ENCODE measurements at regions not wholly inside any gene's neighbourhood (a gene's known extent, or its start where the extent isn't known, plus 50 kb on each side); places are given as distances from the start of the nearest gene placed in this dataset.

GRCh38 chr2:103734911-103735310, 973.1 kb downstream of the TMEM182 start:
- no peak for DNase-seq

- DNase-seq, result no peak
Observed at GRCh38 chr2:103738108-103738507, 976.3 kb downstream of the TMEM182 start.

- no peak for DNase-seq
Observed at GRCh38 chr2:103738606-103739005, 976.8 kb downstream of the TMEM182 start.

GRCh38 chr2:103739186-103739585, 977.4 kb downstream of the TMEM182 start:
- DNase-seq, result no peak

GRCh38 chr2:103739921-103740320, 978.1 kb downstream of the TMEM182 start:
- DNase-seq, result no peak

GRCh38 chr2:103740631-103741030, 978.8 kb downstream of the TMEM182 start:
- no peak for DNase-seq

GRCh38 chr2:103743195-103743594, 981.4 kb downstream of the TMEM182 start:
- DNase-seq, result no peak

GRCh38 chr2:103754530-103754929, 992.7 kb downstream of the TMEM182 start:
- DNase-seq, result no peak

GRCh38 chr2:103773884-103774283, 1012.1 kb downstream of the TMEM182 start:
- no peak for DNase-seq

GRCh38 chr2:103780088-103780702, 1018.4 kb downstream of the TMEM182 start:
- no peak for DNase-seq

GRCh38 chr2:103781313-103781712, 1019.5 kb downstream of the TMEM182 start:
- DNase-seq, result no peak

- peak in 10 of 58 donors; percentile 0 to 15 (median 4) for DNase-seq
Observed at GRCh38 chr2:103784261-103784660, 1022.4 kb downstream of the TMEM182 start.

- DNase-seq, result no peak
Observed at GRCh38 chr2:103785432-103785831, 1023.6 kb downstream of the TMEM182 start.

- no peak for DNase-seq
Observed at GRCh38 chr2:103785956-103786355, 1024.1 kb downstream of the TMEM182 start.

GRCh38 chr2:103788389-103788788, 1026.6 kb downstream of the TMEM182 start:
- peak in 13 of 58 donors; percentile 1 to 31 (median 12) for DNase-seq

- DNase-seq, result no peak
Observed at GRCh38 chr2:103788951-103789350, 1027.1 kb downstream of the TMEM182 start.

- DNase-seq, result peak in 53 of 58 donors; percentile 5 to 77 (median 44)
Observed at GRCh38 chr2:103789381-103790095, 1027.7 kb downstream of the TMEM182 start.

GRCh38 chr2:103792042-103792441, 1030.2 kb downstream of the TMEM182 start:
- no peak for DNase-seq

GRCh38 chr2:103798291-103798690, 1036.5 kb downstream of the TMEM182 start:
- DNase-seq, result no peak

- DNase-seq, result no peak
Observed at GRCh38 chr2:103804013-103804412, 1042.2 kb downstream of the TMEM182 start.

GRCh38 chr2:103805746-103806145, 1043.9 kb downstream of the TMEM182 start:
- DNase-seq, result no peak

- no peak for DNase-seq
Observed at GRCh38 chr2:103808814-103809213, 1045.1 kb upstream of the POU3F3 start.

GRCh38 chr2:103809415-103809814, 1044.5 kb upstream of the POU3F3 start:
- DNase-seq, result no peak

All from anterior cingulate cortex (tissue), 58 donors.